K562 (cell line): ENCODE measurements at regions not wholly inside any gene's neighbourhood (a gene's known extent, or its start where the extent isn't known, plus 50 kb on each side); places are given as distances from the start of the nearest gene placed in this dataset.

Experiments
- ATAC-seq: fragments of 200-7000 bp; cut with Tn5 transposase; 3 replicates; pipeline ENCODE4 v1.9.1; 2020; ENCODE audit warnings: moderate library complexity
- BruUV-seq: library from RNA; stranded (reverse); fragments of 400-500 nt; replicated peaks from 2 replicates; lab custom pipeline; 2021; lab: Mats Ljungman, UMichigan
- CTCF ChIA-PET: fragments of 300-600 bp; formaldehyde crosslinking; extraction: SDS; loops from one replicate; lab custom pipeline; 2021; ENCODE audit warnings: low intra/inter-chr PET ratio; lab: Yijun Ruan, JAX
- POLR2A ChIA-PET: fragments of 300-600, 350-650 bp; sonication (Branson Sonifier 250); formaldehyde crosslinking; extraction: SDS; loops from one replicate; lab custom pipeline; 2021; ENCODE audit warnings: antibody characterized with exemption, inconsistent platforms; lab: Yijun Ruan, JAX
- DNase-seq, 4 experiments: peaks; one replicate each; pipeline versions ENCODE4 v3.0.0 to v3.0.0-alpha.2; 2011 to 2018; ENCODE audit warnings: low spot score in 3 of 4, mixed read lengths in 3 of 4; ENCODE audit errors: extremely low read depth in 1 of 4
- FAIRE-seq: peaks from 2 replicates; lab custom pipeline; 2011; peaks lifted over from hg19 to GRCh38; lab: Jason Lieb, UNC
- H2AFZ ChIP-seq: 2 replicates; pipeline ENCODE4 v1.6.0; 2011; ENCODE audit warnings: low read depth, low read length, control low read depth, inconsistent platforms
- H3K27ac ChIP-seq: fragments of 200-600 bp; 3 replicates; pipeline ENCODE4 v1.8.0; 2011; ENCODE audit warnings: low read depth, mild to moderate bottlenecking, control low read depth, inconsistent platforms, low read length, moderate library complexity, mixed read lengths; ENCODE audit errors: extremely low read depth
- H3K27me3 ChIP-seq, 2 experiments: fragments of 300-600 bp in 1 of 2; 2 replicates in 1 of 2; 3 replicates in 1 of 2; pipeline versions ENCODE4 v1.6.0 to v1.8.0; 2011; ENCODE audit warnings: inconsistent platforms in 2 of 2, low read length in 2 of 2, mild to moderate bottlenecking in 1 of 2, mixed read lengths in 1 of 2, moderate library complexity in 1 of 2; ENCODE audit not compliant: control insufficient read depth in 2 of 2, insufficient read depth in 2 of 2
- H3K36me3 ChIP-seq: fragments of 300-600 bp; 3 replicates; pipeline ENCODE4 v1.8.0; 2011; ENCODE audit warnings: mild to moderate bottlenecking, low read length, inconsistent platforms; ENCODE audit not compliant: control insufficient read depth, insufficient read depth
- H3K4me1 ChIP-seq, 2 experiments: fragments of 200-600 bp in 1 of 2; replicated peaks in 1 of 2; 2 replicates in 1 of 2; 3 replicates in 1 of 2; pipeline versions ENCODE4 v1.5.1 to v1.8.0; 2011; ENCODE audit warnings: inconsistent platforms in 2 of 2, low read length in 2 of 2, mild to moderate bottlenecking in 1 of 2, mixed read lengths in 1 of 2, moderate library complexity in 1 of 2; ENCODE audit not compliant: control insufficient read depth in 2 of 2, insufficient read depth in 2 of 2
- H3K4me2 ChIP-seq: 2 replicates; pipeline ENCODE4 v1.6.1; 2011; ENCODE audit warnings: low read length, control low read depth, inconsistent platforms, mixed read lengths; ENCODE audit not compliant: insufficient read depth
- H3K4me3 ChIP-seq: fragments of 200-600 bp; sonication (generic), shearing (Covaris generic); 2 replicates; pipeline ENCODE4 v1.5.1; 2016; ENCODE audit warnings: control low read depth, inconsistent platforms
- H3K79me2 ChIP-seq: fragments of 200-600 bp; 3 replicates; pipeline ENCODE4 v1.8.0; 2011; ENCODE audit warnings: low read length, inconsistent platforms; ENCODE audit not compliant: control insufficient read depth, insufficient read depth
- H3K9ac ChIP-seq, 2 experiments: 2 replicates each; pipeline versions ENCODE4 v1.6.0 to v1.6.1; 2011; ENCODE audit warnings: low read depth in 2 of 2, low read length in 2 of 2, control low read depth in 1 of 2, inconsistent platforms in 1 of 2, mild to moderate bottlenecking in 1 of 2, mixed read lengths in 1 of 2; ENCODE audit not compliant: insufficient read depth in 1 of 2
- H3K9me1 ChIP-seq: one replicate; pipeline ENCODE4 v1.6.0; 2011; ENCODE audit warnings: inconsistent platforms, mild to moderate bottlenecking, low read length, moderate library complexity; ENCODE audit not compliant: control insufficient read depth, insufficient read depth
- H3K9me3 ChIP-seq: replicated peaks from 2 replicates; pipeline ENCODE4 v1.5.1; 2011; ENCODE audit warnings: low read depth, low read length, inconsistent platforms; ENCODE audit not compliant: control insufficient read depth, insufficient read depth
- H4K20me1 ChIP-seq: replicated peaks from 2 replicates; pipeline ENCODE4 v1.6.1; 2011; ENCODE audit warnings: low read length, inconsistent platforms, mixed read lengths; ENCODE audit not compliant: control insufficient read depth, insufficient read depth
- BCL6 ChIP-seq: fragments of 250-450 bp; sonication (Bioruptor Pico); IDR thresholded peaks from 2 replicates; pipeline ENCODE4 v1.4.0; 2020
- BRF1 ChIP-seq: IDR thresholded peaks from 3 replicates; pipeline ENCODE4 v1.6.1; 2011; ENCODE audit warnings: borderline replicate concordance, mild to moderate bottlenecking; ENCODE audit not compliant: insufficient read length; ENCODE audit errors: extremely low read depth
- JUN ChIP-seq, 2 experiments: sonication (generic) in 1 of 2; formaldehyde crosslinking in 1 of 2; IDR thresholded peaks; 2 replicates each; pipeline versions ENCODE4 v1.6.1 to v1.8.0; 2012 to 2022; ENCODE audit warnings: borderline replicate concordance in 2 of 2, mild to moderate bottlenecking in 2 of 2, improper control_type of control experiment in 1 of 2, low read depth in 1 of 2, low read length in 1 of 2, missing genetic modification reagents in 1 of 2
- KAT2B ChIP-seq: IDR thresholded peaks from one replicate; pipeline ENCODE4 v1.6.1; 2012; ENCODE audit warnings: low read depth, mild to moderate bottlenecking, control low read depth, inconsistent platforms, low read length, moderate library complexity
- MAZ ChIP-seq, 2 experiments: fragments of 450-650 bp in 1 of 2; sonication (generic) in 1 of 2; formaldehyde crosslinking; IDR thresholded peaks in 1 of 2; conservative IDR thresholded peaks in 1 of 2; 2 replicates each; pipeline versions ENCODE4 v1.4.0 to v1.5.0; 2020; ENCODE audit warnings: mild to moderate bottlenecking in 1 of 2, missing genetic modification reagents in 1 of 2
- NCOA6 ChIP-seq: fragments of 450-650 bp; IDR thresholded peaks from 2 replicates; pipeline ENCODE4 v1.6.1; 2017; ENCODE audit warnings: mild to moderate bottlenecking
- NFE2 ChIP-seq: IDR thresholded peaks from 2 replicates; pipeline ENCODE4 v1.6.1; 2014; ENCODE audit warnings: antibody characterized with exemption, low read depth
- SREBF2 ChIP-seq: sonication (generic); formaldehyde crosslinking; IDR thresholded peaks from 2 replicates; pipeline ENCODE4 v1.4.0; 2020; ENCODE audit warnings: mild to moderate bottlenecking, missing genetic modification reagents
- ZNF445 ChIP-seq: fragments of 250-450 bp; sonication (Bioruptor Pico); IDR thresholded peaks from 2 replicates; pipeline ENCODE4 v1.4.0; 2020; ENCODE audit warnings: low read depth, mild to moderate bottlenecking, moderate library complexity
- WGBS: fragments of 100-300 bp; shearing (Covaris generic); methylation state at CpG from one replicate; pipeline ENCODE4 v1.1.6; 2016; ENCODE audit warnings: low coverage, mixed read lengths; ENCODE audit not compliant: insufficient coverage; ENCODE audit errors: missing lambda C conversion rate; 5-methylcytosine and 5-hydroxymethylcytosine counted together
- in situ Hi-C: fragments of 300-500 bp; cut with MboI; formaldehyde crosslinking; loops from 4 replicates; pipeline ENCODE4 v1.15.0; 2018; ENCODE audit warnings: inconsistent platforms, mixed read lengths
- intact Hi-C: fragments of 100-400 bp; cut with micrococcal nuclease; formaldehyde crosslinking; loops from 2 replicates; pipeline ENCODE4 v1.14.2; 2022
- TF ChIP-seq, protein P1 (sequence below), 2 experiments: fragments of 450-650 bp in 1 of 2; sonication (generic) in 1 of 2; formaldehyde crosslinking; conservative IDR thresholded peaks; 2 replicates each; pipeline versions ENCODE4 v1.4.0 to v1.8.1; 2020 to 2022; ENCODE audit warnings: mild to moderate bottlenecking in 1 of 2, missing genetic modification reagents in 1 of 2
- TF ChIP-seq, protein P2 (sequence below), 2 experiments: fragments of 250-450 bp in 1 of 2; fragments of 450-650 bp in 1 of 2; sonication (Bioruptor Pico) in 1 of 2; IDR thresholded peaks; 2 replicates each; pipeline versions ENCODE4 v1.6.1 to v1.8.0; 2016 to 2021; ENCODE audit warnings: mild to moderate bottlenecking in 2 of 2, moderate library complexity in 2 of 2, missing compliant biosample characterization in 1 of 2, missing genetic modification characterization in 1 of 2

DNA sequence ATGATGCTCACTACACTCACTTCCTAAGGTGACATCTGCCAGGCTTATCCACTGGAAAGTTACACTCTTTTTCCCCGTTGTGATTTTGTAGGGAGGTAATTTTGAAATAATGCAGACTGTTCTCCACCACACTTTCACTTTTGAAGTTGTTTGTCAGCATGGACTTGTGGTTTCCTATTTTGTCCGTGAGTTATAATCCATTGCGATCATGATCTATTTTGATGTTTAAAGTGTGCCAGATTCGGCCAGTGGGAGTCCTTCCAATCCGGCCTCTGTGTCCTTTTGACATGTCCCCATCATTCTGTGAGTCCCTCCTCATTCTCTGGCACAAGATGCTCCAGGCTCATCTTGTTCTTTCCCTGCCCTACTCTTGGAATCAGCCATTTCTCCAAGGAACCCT lies 211.3 kb upstream of the KLF4 start (continued):
- TF ChIP-seq, protein P1, sequence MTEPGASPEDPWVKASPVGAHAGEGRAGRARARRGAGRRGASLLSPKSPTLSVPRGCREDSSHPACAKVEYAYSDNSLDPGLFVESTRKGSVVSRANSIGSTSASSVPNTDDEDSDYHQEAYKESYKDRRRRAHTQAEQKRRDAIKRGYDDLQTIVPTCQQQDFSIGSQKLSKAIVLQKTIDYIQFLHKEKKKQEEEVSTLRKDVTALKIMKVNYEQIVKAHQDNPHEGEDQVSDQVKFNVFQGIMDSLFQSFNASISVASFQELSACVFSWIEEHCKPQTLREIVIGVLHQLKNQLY (CRISPR knock-in tag; conservative IDR thresholded peaks at IDR 0.05) = no peak
- TF ChIP-seq ZNF445 (CRISPR knock-in tag) (no peak), BRF1 (no peak), SREBF2 (CRISPR knock-in tag) (no peak), NFE2 (no peak), NCOA6 (no peak), BCL6 (CRISPR knock-in tag) (no peak), KAT2B (no peak), JUN (IDR thresholded peaks at IDR 0.05; ENCODE audit: borderline replicate concordance, low read depth, low read length) (no peak), JUN (CRISPR knock-in tag; IDR thresholded peaks at IDR 0.05; ENCODE audit: borderline replicate concordance) (no peak)
- TF ChIP-seq, protein P2, sequence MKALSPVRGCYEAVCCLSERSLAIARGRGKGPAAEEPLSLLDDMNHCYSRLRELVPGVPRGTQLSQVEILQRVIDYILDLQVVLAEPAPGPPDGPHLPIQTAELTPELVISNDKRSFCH (CRISPR knock-in tag; IDR thresholded peaks at IDR 0.05) = no peak
- TF ChIP-seq, protein P2 (tag; IDR thresholded peaks at IDR 0.05) = no peak

DNA sequence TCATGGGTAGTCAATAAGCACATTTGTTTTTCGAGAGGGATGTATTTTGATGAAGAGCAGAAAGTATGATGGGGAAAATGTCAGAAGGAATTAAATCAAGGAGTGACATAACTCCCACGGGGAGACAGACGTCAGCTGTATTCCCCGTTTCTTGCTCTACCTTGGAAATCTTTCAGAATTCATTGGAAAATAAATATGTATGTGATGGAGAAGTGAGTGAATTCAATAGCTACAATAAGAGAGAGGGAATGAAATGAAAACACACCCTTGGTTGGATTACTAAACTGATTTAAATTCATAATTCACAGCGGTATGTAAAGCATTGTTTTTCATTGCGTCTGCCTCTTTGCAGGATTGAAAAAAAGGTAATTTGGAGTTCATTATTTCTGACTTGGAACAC lies 209.7 kb upstream of the KLF4 start:
- H3K27ac ChIP-seq = no peak overlapping the region
- H3K4me2 ChIP-seq = no peak overlapping the region
- no TSS peak for BruUV-seq
- no peak overlapping the region for H2AFZ ChIP-seq
- ChIA-PET CTCF (no interaction called here), POLR2A (no interaction called here)
- no peak for DNase-seq
- no peak for FAIRE-seq
- no peaks in the 10 kb centered on the region for H4K20me1 ChIP-seq
- H3K4me3 ChIP-seq = no peak overlapping the region
- WGBS = 1% methylated on average over 5 of the region's 6 CpGs
- intact Hi-C loops = no loop called here
- no peaks in the 10 kb centered on the region for H3K4me1 ChIP-seq
- H3K9me3 ChIP-seq = no peaks in the 10 kb centered on the region
- in situ Hi-C loops = no loop called here
- no peaks in the 10 kb centered on the region for H3K79me2 ChIP-seq
- peaks cover 4 to 11% of the 10 kb centered on the region in 2 experiments for H3K27me3 ChIP-seq
- H3K36me3 ChIP-seq = no peaks in the 10 kb centered on the region
- no peak overlapping the region for H3K9ac ChIP-seq
- no peaks in the 10 kb centered on the region for H3K9me1 ChIP-seq
- no peak for ATAC-seq
- TF ChIP-seq MAZ (CRISPR knock-in tag; conservative IDR thresholded peaks at IDR 0.05 in 1 of 2, IDR thresholded peaks at IDR 0.05 in 1 of 2) = no peak
